PC-9 (cell line): ENCODE measurements at regions not wholly inside any gene's neighbourhood (a gene's known extent, or its start where the extent isn't known, plus 50 kb on each side); places are given as distances from the start of the nearest gene placed in this dataset.

Experiments
- CTCF ChIP-seq: fragments of 200-600 bp; sonication (generic); conservative IDR thresholded peaks from 2 replicates; pipeline ENCODE4 v1.6.1; 2017; ENCODE audit warnings: mixed run types, antibody characterized with exemption, mild to moderate bottlenecking, moderate library complexity
- EZH2 ChIP-seq: fragments of 200-600 bp; sonication (generic); IDR thresholded peaks from 2 replicates; pipeline ENCODE4 v1.8.0; 2017; ENCODE audit warnings: antibody characterized with exemption, low read depth

GRCh38 chrX:97704474-97704873, 820.8 kb downstream of the RPA4 start:
- no peak for TF ChIP-seq CTCF
- TF ChIP-seq EZH2 = no peak
